Mesenchymal stem cell (in vitro differentiated cells and primary cell): ENCODE measurements at regions not wholly inside any gene's neighbourhood (a gene's known extent, or its start where the extent isn't known, plus 50 kb on each side); places are given as distances from the start of the nearest gene placed in this dataset.

ENCODE experiments used
- DNase-seq: peaks from one replicate; pipeline ENCODE4 v3.0.0-alpha.2; 2013
- H2AFZ ChIP-seq: one replicate; pipeline ENCODE4 v1.6.1; 2013; ENCODE audit warnings: low read depth, mild to moderate bottlenecking, control low read depth, inconsistent platforms, low read length, moderate library complexity
- H2AK5ac ChIP-seq: 2 replicates; pipeline ENCODE4 v1.6.1; 2013; ENCODE audit warnings: low read length, moderate library complexity, mild to moderate bottlenecking, inconsistent platforms; ENCODE audit not compliant: severe bottlenecking
- H2BK120ac ChIP-seq: one replicate; pipeline ENCODE4 v1.6.1; 2013; ENCODE audit warnings: low read depth, mild to moderate bottlenecking, inconsistent platforms, low read length, moderate library complexity
- H2BK12ac ChIP-seq, 2 experiments: one replicate each; pipeline ENCODE4 v1.6.1; 2013; ENCODE audit warnings: inconsistent platforms in 2 of 2, low read length in 2 of 2, mild to moderate bottlenecking in 2 of 2, moderate library complexity in 2 of 2, control low read depth in 1 of 2
- H2BK15ac ChIP-seq: one replicate; pipeline ENCODE4 v1.6.1; 2013; ENCODE audit warnings: mild to moderate bottlenecking, low read depth, inconsistent platforms; ENCODE audit not compliant: poor library complexity, severe bottlenecking
- H2BK5ac ChIP-seq: 2 replicates; pipeline ENCODE4 v1.6.1; 2013; ENCODE audit warnings: low read depth, mild to moderate bottlenecking, low read length, control low read depth, inconsistent platforms; ENCODE audit not compliant: poor library complexity, severe bottlenecking
- H3K14ac ChIP-seq, 2 experiments: one replicate each; pipeline ENCODE4 v1.6.1; 2013; ENCODE audit warnings: inconsistent platforms in 2 of 2, low read length in 2 of 2, control low read depth in 1 of 2, mild to moderate bottlenecking in 1 of 2, moderate library complexity in 1 of 2
- H3K18ac ChIP-seq, 2 experiments: one replicate each; pipeline ENCODE4 v1.6.1; 2013; ENCODE audit warnings: inconsistent platforms in 2 of 2, low read length in 2 of 2, control low read depth in 1 of 2, low read depth in 1 of 2, mild to moderate bottlenecking in 1 of 2
- H3K23ac ChIP-seq, 2 experiments: one replicate each; pipeline ENCODE4 v1.6.1; 2013; ENCODE audit warnings: inconsistent platforms in 2 of 2, low read length in 2 of 2, mild to moderate bottlenecking in 2 of 2, moderate library complexity in 2 of 2, control low read depth in 1 of 2
- H3K27ac ChIP-seq: 2 replicates; pipeline ENCODE4 v1.5.1; 2013; ENCODE audit warnings: mild to moderate bottlenecking, moderate library complexity, low read length, control low read depth, inconsistent platforms; ENCODE audit not compliant: poor library complexity, severe bottlenecking
- H3K27me3 ChIP-seq, 2 experiments: 2 replicates each; pipeline versions ENCODE4 v1.6.1 to v1.7.0; 2013; ENCODE audit warnings: low read length in 2 of 2, mild to moderate bottlenecking in 2 of 2, moderate library complexity in 2 of 2, control low read depth in 1 of 2, inconsistent platforms in 1 of 2; ENCODE audit not compliant: control insufficient read depth in 1 of 2, insufficient read depth in 1 of 2
- H3K36me3 ChIP-seq, 2 experiments: 2 replicates each; pipeline versions ENCODE4 v1.6.1 to v1.7.0; 2013; ENCODE audit warnings: low read length in 2 of 2, control low read depth in 1 of 2, inconsistent platforms in 1 of 2, low read depth in 1 of 2, mild to moderate bottlenecking in 1 of 2; ENCODE audit not compliant: insufficient read depth in 2 of 2, control insufficient read depth in 1 of 2
- H3K4ac ChIP-seq, 2 experiments: one replicate each; pipeline ENCODE4 v1.6.1; 2013; ENCODE audit warnings: inconsistent platforms in 2 of 2, low read length in 2 of 2, mild to moderate bottlenecking in 2 of 2, moderate library complexity in 2 of 2, control low read depth in 1 of 2, low read depth in 1 of 2
- H3K4me1 ChIP-seq: 2 replicates; pipeline ENCODE4 v1.6.1; 2013; ENCODE audit warnings: low read depth, low read length, control low read depth; ENCODE audit not compliant: control insufficient read depth, insufficient read depth
- H3K4me2 ChIP-seq: 2 replicates; pipeline ENCODE4 v1.6.1; 2013; ENCODE audit warnings: low read length, mild to moderate bottlenecking, inconsistent platforms; ENCODE audit not compliant: poor library complexity, severe bottlenecking
- H3K4me3 ChIP-seq, 2 experiments: 2 replicates each; pipeline versions ENCODE4 v1.5.1 to v1.7.0; 2013; ENCODE audit warnings: low read length in 2 of 2, mild to moderate bottlenecking in 2 of 2, control low read depth in 1 of 2, low read depth in 1 of 2; ENCODE audit not compliant: insufficient read depth in 1 of 2
- H3K79me1 ChIP-seq: replicated peaks from 2 replicates; pipeline ENCODE4 v1.6.1; 2013; ENCODE audit warnings: mild to moderate bottlenecking, control low read depth, low read length, inconsistent platforms; ENCODE audit not compliant: poor library complexity, severe bottlenecking
- H3K9ac ChIP-seq: 2 replicates; pipeline ENCODE4 v1.7.0; 2013; ENCODE audit warnings: mild to moderate bottlenecking, low read length, moderate library complexity
- H3K9me3 ChIP-seq: 2 replicates; pipeline ENCODE4 v1.7.0; 2013; ENCODE audit warnings: mild to moderate bottlenecking, low read length; ENCODE audit not compliant: control insufficient read depth
- H4K8ac ChIP-seq: one replicate; pipeline ENCODE4 v1.6.1; 2013; ENCODE audit warnings: inconsistent platforms, mild to moderate bottlenecking, low read length, moderate library complexity
- H4K91ac ChIP-seq: one replicate; pipeline ENCODE4 v1.6.1; 2013; ENCODE audit warnings: mild to moderate bottlenecking, low read length, inconsistent platforms
- WGBS: methylation state at CpG from one replicate; pipeline ENCODE4 v1.1.7; 2013; ENCODE audit warnings: mixed read lengths; 5-methylcytosine and 5-hydroxymethylcytosine counted together

DNA sequence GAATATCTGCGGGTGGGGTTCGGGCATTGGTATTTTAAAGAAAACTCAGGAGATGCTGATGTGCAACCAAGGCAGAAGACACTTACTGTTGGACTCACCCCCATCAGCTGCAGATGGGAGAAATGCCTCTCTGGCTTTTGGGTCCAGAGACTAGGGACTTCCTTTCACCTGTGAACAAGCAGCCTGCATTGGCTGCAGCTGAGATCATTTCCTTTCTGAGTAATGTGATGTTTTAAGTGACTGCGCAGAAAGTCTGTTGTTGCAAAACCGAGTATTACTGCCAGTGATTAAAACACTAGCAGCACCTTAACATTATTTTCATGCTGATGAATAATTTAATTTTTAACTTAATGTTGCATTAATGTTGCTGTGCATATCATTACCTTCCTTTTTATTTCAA lies 143.0 kb downstream of the TSN start:
- WGBS: 93% methylated on average over 2 of the region's 4 CpGs
- Histone ChIP-seq H2BK120ac (no peak overlapping the region), H3K36me3 (no peaks in the 10 kb centered on the region), H4K91ac (no peak overlapping the region), H2AK5ac (no peak overlapping the region), H4K8ac (no peak overlapping the region), H3K4me1 (peaks cover 3% of the 10 kb centered on the region), H3K18ac (no peak overlapping the region), H3K27me3 (peaks cover 0 to 19% of the 10 kb centered on the region in 2 experiments), H2AFZ (no peak overlapping the region), H2BK15ac (no peak overlapping the region), H3K79me1 (no peaks in the 10 kb centered on the region), H2BK5ac (no peak overlapping the region), H3K9ac (peak overlapping the region; percentile 22), H3K27ac (no peak overlapping the region), H3K14ac (no peak overlapping the region), H3K4ac (no peak overlapping the region), H3K4me2 (no peak overlapping the region), H3K9me3 (no peaks in the 10 kb centered on the region), H3K4me3 (no peak overlapping the region), H3K23ac (no peak overlapping the region), H2BK12ac (no peak overlapping the region)
- DNase-seq: no peak

DNA sequence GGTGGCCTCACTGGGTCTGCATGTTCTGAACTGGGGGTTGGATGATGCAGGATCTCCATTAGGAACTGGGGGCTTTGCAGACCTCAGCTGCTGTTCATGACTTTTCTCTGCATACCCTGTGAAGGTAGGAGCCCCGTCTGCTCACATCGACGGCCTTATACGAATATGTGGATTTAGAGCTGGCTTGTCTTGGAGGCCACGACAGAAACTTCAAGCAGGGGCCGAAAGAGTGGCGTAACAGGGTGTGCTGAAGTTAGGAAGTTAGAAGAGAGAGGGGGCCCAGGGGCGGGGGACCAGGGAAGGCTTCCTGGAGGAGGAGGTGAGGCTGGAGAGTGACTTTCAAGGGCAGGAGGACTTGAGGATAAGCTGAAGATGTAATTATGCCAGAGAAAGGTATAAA lies 144.9 kb downstream of the TSN start:
- Histone ChIP-seq H3K14ac (no peak overlapping the region), H3K23ac (no peak overlapping the region), H2BK5ac (no peak overlapping the region), H3K79me1 (no peaks in the 10 kb centered on the region), H2BK15ac (no peak overlapping the region), H3K18ac (no peak overlapping the region), H2BK12ac (no peak overlapping the region), H3K27me3 (peaks cover 0 to 34% of the 10 kb centered on the region in 2 experiments), H3K9me3 (no peaks in the 10 kb centered on the region), H4K8ac (no peak overlapping the region), H3K4me2 (no peak overlapping the region), H2AK5ac (no peak overlapping the region), H3K4ac (no peak overlapping the region), H2AFZ (no peak overlapping the region), H3K27ac (no peak overlapping the region), H3K36me3 (no peaks in the 10 kb centered on the region), H3K4me1 (peaks cover 3% of the 10 kb centered on the region), H3K4me3 (no peak overlapping the region), H4K91ac (no peak overlapping the region), H2BK120ac (no peak overlapping the region), H3K9ac (no peak overlapping the region)
- no peak for DNase-seq
- WGBS: 82% methylated on average over 8 of the region's 8 CpGs

DNA sequence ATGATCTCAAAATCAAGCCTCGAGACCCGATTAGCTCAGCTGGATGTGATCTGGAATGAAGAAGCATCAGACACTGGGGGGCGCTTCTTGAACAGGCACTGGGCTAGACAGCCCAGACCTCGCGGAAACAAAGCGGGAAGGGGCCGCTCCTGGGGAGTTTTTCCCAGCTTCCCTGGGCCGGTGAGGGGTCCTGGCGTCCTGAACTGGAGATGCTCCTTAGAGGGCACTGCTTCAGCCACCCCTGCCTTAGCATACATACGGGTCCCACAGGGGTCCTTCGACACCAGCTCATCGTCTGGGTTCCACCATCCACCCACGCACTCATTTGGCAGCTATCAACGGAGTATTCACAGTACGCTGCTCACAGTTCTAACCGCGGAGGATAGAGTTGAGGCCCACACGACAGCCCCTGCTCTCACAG lies 146.7 kb downstream of the TSN start:
- Histone ChIP-seq H3K14ac (no peak overlapping the region), H4K8ac (no peak overlapping the region), H2AK5ac (no peak overlapping the region), H3K36me3 (no peaks in the 10 kb centered on the region), H2BK5ac (no peak overlapping the region), H3K4ac (no peak overlapping the region), H2BK15ac (no peak overlapping the region), H3K18ac (no peak overlapping the region), H3K4me2 (no peak overlapping the region), H3K4me1 (peaks cover 3% of the 10 kb centered on the region), H3K27ac (no peak overlapping the region), H2BK12ac (no peak overlapping the region), H3K27me3 (peaks cover 0 to 37% of the 10 kb centered on the region in 2 experiments), H4K91ac (no peak overlapping the region), H2AFZ (no peak overlapping the region), H3K9me3 (no peaks in the 10 kb centered on the region), H3K4me3 (peak overlapping the region in 1 of 2 experiments; percentile 63), H3K23ac (no peak overlapping the region), H3K79me1 (no peaks in the 10 kb centered on the region), H3K9ac (peak overlapping the region; percentile 64), H2BK120ac (no peak overlapping the region)
- WGBS: 77% methylated on average over 18 of the region's 18 CpGs
- DNase-seq: no peak

DNA sequence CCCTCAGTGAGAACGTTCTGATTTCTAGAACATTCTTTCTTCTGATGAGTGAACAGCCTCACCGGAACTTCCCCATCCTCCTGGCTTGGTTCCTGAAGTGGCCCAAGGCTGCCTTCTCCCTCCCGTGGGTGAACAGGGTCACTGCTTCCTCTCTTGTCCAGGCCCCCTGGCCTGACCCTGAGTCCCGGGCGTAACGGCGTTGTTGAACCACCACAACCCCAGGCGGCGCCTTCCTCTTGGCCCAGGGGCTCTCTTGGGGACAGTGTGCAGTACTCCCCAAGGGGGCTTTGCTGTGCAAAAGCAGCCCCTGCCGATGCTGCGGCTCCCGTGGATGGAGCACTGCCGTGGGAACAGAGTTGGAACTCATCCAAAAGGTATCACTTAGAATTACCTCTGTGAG lies 147.2 kb downstream of the TSN start:
- Histone ChIP-seq H3K9me3 (no peaks in the 10 kb centered on the region), H3K9ac (peak overlapping the region; percentile 64), H3K4me1 (peaks cover 3% of the 10 kb centered on the region), H3K14ac (no peak overlapping the region), H4K91ac (no peak overlapping the region), H3K27me3 (peaks cover 0 to 41% of the 10 kb centered on the region in 2 experiments), H2BK12ac (no peak overlapping the region), H3K36me3 (no peaks in the 10 kb centered on the region), H2BK120ac (no peak overlapping the region), H4K8ac (no peak overlapping the region), H3K27ac (no peak overlapping the region), H2BK15ac (no peak overlapping the region), H3K4ac (no peak overlapping the region), H3K18ac (no peak overlapping the region), H3K4me3 (peak overlapping the region in 1 of 2 experiments; percentile 63), H2BK5ac (no peak overlapping the region), H3K79me1 (no peaks in the 10 kb centered on the region), H2AFZ (no peak overlapping the region), H2AK5ac (no peak overlapping the region), H3K4me2 (no peak overlapping the region), H3K23ac (no peak overlapping the region)
- no peak for DNase-seq
- 84% methylated on average over 13 of the region's 13 CpGs for WGBS
